H1 (cell line): ENCODE measurements at regions not wholly inside any gene's neighbourhood (a gene's known extent, or its start where the extent isn't known, plus 50 kb on each side); places are given as distances from the start of the nearest gene placed in this dataset.

Source experiments
- BCL11A ChIP-seq, 2 experiments: IDR thresholded peaks; one replicate each; pipeline ENCODE4 v1.6.1; 2011; ENCODE audit warnings: low read depth in 2 of 2, low read length in 2 of 2, mild to moderate bottlenecking in 2 of 2
- EGR1 ChIP-seq: IDR thresholded peaks from 2 replicates; pipeline ENCODE4 v1.6.1; 2011; ENCODE audit warnings: low read depth, low read length, borderline replicate concordance
- FOSL1 ChIP-seq: IDR thresholded peaks from 2 replicates; pipeline ENCODE4 v1.6.1; 2011; ENCODE audit warnings: mild to moderate bottlenecking, low read depth, low read length, moderate library complexity; ENCODE audit not compliant: insufficient read depth
- MAFK ChIP-seq: IDR thresholded peaks from 2 replicates; pipeline ENCODE4 v1.6.1; 2012; ENCODE audit warnings: low read depth, mild to moderate bottlenecking, improper control_type of control experiment, low read length
- SIN3A ChIP-seq, 2 experiments: IDR thresholded peaks in 1 of 2; conservative IDR thresholded peaks in 1 of 2; 2 replicates each; pipeline ENCODE4 v1.6.1; 2011 to 2012; ENCODE audit warnings: low read length in 2 of 2, improper control_type of control experiment in 1 of 2, low read depth in 1 of 2, mild to moderate bottlenecking in 1 of 2
- SIRT6 ChIP-seq: IDR thresholded peaks from one replicate; pipeline ENCODE4 v1.7.1; 2012; ENCODE audit warnings: low read length, inconsistent platforms
- TBP ChIP-seq: IDR thresholded peaks from 2 replicates; pipeline ENCODE4 v1.6.1; 2011; ENCODE audit warnings: low read depth, low read length, improper control_type of control experiment
- TF ChIP-seq, protein P1 (sequence below): IDR thresholded peaks from 2 replicates; pipeline ENCODE4 v1.6.1; 2011; ENCODE audit warnings: low read length, improper control_type of control experiment

- no peak for TF ChIP-seq FOSL1
- TF ChIP-seq SIN3A (conservative IDR thresholded peaks at IDR 0.05 in 1 of 2, IDR thresholded peaks at IDR 0.05 in 1 of 2; ENCODE audit: low read depth in 1 of 2, low read length in 2 of 2), result no peak
- no peak for TF ChIP-seq MAFK
- no peak for TF ChIP-seq EGR1
- no peak for TF ChIP-seq TBP
- TF ChIP-seq SIRT6, result no peak
- TF ChIP-seq, protein P1, sequence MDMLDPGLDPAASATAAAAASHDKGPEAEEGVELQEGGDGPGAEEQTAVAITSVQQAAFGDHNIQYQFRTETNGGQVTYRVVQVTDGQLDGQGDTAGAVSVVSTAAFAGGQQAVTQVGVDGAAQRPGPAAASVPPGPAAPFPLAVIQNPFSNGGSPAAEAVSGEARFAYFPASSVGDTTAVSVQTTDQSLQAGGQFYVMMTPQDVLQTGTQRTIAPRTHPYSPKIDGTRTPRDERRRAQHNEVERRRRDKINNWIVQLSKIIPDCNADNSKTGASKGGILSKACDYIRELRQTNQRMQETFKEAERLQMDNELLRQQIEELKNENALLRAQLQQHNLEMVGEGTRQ, result no peak
- TF ChIP-seq BCL11A (IDR thresholded peaks at IDR 0.05; ENCODE audit: low read depth in 2 of 2, low read length in 2 of 2), result no peak
Observed at GRCh38 chr9:120267929-120268328, 312.0 kb downstream of the CDK5RAP2 start (continued).
